ENCODE measurements at regions not wholly inside any gene's neighbourhood (a gene's known extent, or its start where the extent isn't known, plus 50 kb on each side); places are given as distances from the start of the nearest gene placed in this dataset.

DNA sequence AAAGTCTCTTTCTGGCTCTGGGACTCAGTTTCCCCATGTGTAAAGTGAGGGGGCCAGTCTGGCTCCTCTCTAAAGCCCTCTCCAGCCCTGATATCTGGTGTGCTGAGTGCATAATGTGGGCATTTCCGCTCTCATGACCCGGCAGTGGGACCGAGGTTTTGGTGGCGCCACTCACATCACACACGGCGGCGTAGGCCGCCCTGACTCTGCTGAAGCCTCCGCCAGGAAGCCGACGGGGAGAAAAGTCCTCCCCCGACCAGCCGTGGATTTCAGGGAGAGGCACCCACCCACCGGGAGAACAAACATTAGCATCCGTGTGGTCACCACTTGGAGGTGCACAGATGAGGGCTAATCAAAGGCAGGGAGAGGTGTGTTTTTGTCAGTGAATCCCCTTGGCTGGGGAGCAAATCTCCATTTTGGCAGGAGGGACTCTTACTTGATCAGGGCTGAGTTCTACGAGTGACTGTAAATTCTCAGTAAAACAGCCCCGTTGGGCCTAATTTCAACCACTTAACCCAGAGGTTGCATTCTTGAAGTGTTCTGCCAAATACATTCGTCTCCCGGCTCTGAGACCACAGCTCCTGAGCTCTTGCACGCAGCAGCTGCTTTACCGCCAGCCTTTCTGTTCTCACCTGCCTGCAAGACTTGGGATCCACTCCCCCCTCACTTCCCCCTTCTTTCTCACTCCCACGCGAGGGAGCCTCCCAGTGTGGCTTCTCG, 118.2 kb downstream of the FOXD2 start:
- DNase-seq, result no peak

DNA sequence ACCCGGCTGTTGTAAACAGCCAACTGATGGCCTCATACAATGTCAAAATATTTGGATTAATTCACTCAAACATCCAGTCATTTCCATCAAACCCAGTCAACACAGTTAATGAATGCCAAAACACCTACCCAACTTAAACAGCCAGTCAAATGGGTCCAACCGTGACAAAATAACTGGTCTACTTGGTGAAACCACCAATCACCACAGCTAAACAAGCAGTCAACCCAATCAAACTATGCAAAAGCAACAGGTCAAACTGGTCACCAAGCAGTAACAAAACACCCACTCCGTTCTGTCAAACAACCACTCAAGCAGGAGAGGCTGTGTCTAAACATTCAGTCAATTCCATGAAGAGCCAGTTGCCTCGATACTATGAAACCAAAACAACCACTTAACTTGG, 119.2 kb downstream of the FOXD2 start:
- no peak for DNase-seq

DNA sequence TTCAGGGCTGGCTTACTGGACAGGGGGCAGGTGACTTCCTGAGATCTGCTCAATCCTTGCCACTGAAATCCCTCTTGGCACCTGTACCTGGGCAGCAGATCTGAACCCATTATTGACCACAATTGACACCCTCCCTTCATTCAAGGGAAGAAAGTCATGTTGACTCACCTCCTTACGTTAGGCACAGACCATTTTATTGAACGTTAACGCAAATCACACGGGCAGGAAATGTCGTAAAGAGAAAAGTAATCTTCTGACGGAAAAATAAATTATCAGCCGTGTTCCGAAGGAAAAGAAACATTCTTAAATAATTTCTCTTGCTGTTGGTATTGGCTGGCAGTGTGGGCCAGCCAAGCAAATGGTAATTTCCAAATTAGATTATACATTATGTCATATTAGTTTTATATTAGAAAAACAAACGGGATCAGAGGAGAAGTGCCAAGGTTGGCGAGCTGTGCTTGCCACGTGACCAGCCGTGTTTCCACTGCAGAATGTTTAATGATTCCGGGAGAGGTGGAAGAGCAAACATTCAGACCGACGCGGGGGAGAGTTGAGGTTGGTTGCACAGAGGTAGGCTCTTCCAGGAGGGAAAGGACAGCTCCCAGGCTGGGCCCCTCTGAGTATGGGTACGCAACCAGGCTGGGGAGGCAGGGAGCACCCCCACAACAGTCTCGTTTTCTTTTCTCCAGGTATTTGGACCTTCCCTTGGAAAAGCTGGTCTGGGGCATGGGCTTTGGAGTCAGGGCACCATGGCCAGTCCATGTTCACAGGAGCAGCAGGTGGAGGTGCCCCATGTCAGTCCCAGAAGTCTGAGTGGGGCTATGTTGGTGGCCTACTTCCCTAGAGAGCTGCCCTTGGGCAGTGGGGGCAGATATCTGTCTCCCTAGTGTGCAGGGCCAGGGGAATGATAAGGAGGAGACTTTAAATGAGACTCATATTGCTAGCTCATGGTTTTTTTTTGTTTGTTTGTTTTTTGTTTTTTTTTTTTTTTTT, 121.1 kb downstream of the FOXD2 start:
- no peak for DNase-seq

DNA sequence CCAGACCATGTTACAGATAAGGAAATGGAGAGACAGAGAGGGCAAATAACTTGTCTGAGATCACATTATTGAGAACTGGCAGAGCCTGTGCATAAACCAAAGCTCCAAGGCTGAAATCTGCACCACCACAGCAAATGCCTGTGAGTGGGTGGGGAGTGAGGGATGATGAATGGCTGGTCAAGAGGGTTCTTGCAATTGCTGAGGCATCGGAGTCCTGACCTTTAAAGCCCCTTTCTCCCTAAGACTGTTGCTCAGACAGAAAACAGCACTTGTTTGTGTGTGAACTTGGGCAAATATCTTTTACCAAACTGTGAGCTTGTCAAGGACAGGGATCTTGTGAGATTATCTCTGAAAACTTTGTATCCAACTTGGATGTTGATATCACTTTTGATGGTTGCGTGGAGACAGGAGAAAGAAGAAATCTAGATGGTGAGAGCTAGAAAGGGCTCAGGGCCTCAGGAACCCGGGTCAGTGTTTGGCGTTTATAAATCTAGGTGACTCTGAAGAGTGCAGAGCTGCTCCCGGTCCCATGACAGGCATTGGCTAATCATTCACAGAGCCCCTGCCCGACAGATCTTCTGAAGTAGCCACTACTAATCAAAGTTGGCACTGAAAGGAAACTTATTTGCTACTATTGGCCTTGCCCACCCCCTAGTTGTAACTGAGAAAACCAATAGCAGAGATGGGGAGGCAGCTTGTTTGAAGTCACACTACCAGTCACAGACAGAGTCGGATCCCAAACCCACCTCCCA, 122.3 kb downstream of the FOXD2 start:
- no peak for DNase-seq

DNA sequence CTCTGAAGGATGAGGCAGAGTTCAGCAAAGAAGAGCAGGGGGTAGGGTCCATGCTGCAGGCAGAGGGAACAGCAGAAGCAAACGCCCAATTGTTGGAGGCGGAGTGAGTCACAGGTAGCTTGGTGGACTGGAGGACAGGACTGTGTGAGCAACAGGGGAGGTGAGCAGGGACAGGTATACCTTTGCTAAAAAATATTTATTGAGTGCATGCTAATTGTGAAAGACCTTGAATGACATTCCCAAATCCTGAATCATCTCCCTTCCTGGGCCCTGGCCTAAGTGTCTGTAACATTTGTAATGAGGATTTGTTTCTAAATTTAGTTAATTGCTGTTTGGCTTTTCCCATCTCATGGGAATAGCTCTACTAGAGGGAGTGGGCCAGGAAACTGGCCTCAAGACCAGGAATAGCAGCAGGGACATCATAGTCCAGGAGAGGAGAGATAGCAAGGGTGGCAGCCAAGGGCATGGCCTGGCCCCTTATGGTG, 123.7 kb downstream of the FOXD2 start:
- no peak for DNase-seq

DNA sequence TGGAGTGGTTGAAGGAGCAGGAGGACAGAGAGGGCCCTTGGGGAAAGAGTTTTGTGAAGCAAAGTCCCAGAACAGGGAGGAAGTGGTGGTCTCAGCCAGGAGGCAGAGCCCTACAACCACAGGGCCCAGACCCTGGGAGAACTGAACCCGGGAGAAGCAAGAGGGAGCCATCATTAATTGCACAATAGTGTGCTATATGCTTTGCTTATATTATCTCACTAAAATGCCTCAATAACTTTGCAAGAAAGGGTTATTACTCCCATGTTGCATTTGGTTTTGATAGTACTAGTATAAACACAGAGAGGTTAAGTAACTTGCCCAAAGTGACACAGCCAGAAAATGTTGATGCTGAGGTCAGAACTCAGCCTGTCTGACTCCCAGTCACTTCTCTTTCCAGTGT, 124.3 kb downstream of the FOXD2 start:
- DNase-seq, result no peak

DNA sequence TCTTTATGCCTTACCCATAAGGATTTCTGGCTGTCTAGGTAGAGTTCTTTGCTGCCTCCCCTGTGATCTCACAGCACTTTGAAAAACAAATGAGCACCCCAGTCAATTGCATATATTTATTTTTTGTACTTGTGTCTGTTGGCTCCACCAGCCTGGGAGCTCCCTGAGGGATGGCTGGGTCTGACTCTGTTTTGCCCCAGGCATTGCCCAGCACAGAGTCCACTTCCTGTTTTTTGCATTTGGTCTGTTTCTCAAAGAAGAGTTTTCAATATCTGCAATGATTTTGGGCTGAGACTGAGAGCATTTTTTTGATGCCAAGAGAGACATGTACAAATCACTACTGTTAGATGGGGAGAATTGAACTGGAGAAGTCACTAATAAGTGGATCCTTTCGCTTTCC, 125.0 kb downstream of the FOXD2 start:
- DNase-seq, result no peak

DNA sequence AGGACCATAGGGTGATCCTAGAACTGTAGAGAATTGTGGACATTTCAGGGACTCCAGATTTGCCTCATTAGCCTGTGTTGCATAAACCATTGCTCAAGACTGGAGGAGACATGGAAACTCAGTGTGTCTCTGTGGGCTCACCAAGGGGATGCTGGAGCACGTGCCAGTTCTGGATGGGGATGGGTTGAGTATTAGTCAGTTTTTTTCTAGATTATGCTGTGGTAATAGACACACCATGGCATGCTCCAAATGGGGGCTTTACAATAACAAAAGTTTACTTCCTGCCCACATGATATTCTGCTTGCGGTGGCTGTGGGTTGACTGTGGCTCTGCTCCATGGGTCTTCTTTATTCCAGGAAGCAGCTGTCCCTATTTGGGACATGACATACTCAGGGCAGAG, 125.4 kb downstream of the FOXD2 start:
- no peak for DNase-seq

DNA sequence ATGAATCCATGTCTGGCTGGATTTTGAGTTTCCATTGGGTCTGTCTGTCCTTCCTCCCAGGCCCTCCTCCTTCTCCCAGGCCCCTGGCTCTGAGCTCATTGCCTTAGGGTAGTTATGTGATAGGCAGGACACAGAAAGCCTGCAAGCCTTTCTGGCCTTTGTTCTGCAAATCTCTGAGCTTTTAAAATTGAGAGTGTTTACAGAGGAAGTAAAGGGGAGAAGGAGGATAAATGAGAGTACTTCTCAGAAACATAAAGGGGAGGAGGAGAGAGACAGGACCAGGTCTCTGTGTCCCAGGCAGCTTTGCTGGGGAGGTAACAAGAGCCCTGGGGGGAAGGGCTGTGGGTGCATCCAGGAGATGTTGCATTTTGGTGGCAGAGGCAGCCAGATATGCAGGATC, 126.7 kb downstream of the FOXD2 start:
- no peak for DNase-seq

DNA sequence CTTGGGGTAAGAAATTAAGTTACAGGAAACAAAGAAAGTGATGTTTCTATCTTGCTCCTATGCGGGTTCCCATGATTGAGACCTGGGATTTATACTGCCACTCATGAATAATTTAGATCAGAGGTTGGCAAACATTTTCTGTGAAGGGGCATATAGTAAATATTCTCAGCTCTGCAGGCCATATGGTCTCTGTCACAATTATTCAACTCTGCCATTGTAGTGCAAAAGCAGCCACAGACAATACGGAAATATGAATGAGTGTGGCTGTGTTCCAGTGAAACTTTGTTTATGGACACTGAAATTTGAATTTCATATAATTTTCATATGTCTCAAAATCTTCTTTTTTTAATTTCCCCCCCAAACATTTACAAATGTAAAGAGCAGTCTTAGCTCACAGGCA, 127.2 kb downstream of the FOXD2 start:
- DNase-seq, result no peak

DNA sequence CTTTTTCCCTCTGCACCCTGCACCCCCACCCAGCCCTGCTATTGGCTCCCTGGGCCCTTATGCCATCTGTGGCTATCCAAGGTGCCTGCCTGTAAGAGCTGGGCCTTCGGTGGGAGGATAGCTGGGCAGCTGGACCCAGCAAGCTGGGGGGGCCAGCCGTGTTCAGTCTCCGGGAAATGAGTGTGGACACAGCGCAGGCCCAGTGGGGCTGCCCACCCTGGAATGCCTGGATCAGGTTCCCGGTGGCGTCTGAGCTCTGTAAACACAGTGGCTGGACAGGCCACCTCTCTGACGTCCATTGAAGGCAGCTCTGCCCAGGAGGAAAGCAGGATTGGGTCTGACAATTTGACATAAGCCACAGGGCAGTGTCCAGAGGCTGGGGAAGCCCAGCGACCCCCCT, 127.8 kb downstream of the FOXD2 start:
- DNase-seq, result no peak

DNA sequence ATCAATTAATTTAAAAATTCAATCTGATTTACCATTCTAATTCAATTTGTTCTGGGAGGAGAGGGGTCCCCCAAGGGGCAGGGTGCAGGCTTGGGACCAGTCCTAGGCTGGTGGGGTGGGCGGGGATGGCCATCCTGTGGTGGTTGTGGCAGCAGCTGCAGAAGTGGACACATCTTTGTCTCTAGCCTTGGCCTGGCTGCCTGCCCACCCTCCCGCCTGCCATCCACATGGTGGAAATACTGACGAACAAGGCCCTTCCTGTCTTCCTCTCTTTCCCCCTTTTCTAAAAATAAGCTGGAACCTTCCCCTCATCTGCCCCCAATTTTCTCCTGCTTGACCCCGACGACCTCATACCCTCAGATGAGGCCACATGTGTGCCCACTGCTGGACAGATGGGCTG, 130.9 kb downstream of the FOXD2 start:
- no peak for DNase-seq

DNA sequence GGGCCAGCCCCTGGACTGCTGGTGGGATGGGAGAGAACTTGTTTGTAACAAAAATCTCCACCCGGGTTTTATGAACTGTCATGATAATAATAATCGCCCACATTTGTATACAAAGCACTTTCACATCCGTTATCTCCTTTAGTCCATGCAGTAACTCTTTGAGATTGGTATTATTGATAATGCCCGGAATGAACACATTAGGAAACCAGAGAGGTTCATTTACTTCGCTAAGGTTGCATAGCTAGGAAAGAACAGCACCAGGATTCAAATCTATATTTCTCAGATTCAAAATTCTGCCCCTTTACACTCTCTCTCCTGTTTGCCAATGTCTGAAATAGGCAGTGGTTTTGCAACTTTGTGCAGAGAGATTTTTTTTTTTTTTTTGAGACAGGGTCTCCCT, 131.4 kb downstream of the FOXD2 start:
- no peak for DNase-seq

DNA sequence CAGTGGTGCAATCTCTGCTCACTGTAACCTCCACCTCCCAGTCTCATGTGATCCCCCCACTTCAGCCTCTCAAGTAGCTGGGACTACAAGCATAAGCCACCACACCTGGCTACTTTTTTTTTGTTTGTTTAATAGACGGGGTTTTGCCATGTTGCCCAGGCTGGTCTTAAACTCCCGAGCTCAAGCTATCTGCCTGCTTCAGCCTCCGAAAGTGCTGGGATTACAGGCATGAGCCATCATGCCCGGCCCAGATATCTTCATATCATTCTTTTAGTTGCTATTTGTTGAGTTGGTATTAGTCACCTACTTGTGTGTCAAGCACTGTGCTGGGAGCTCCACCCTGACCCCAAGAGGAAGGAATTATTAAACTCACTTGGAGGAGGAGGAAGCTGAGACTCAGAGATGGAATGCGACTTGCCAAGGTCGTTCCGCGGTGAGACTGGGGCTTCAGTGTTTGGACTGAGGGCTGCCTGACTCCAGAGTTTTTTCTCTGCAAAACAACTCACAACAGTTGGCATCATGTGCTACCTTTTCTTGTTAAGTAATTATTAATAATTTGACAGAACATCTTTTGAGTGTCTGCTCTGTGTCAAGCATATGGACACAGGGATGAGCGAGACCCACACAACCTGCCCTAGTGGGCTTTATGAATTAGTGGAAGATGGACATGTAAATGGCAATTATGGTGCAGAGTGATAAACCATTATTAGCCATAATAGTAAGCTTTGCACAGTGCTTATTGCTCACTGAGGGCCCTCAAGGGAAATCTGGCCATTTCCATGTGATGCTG, 132.0 kb downstream of the FOXD2 start:
- DNase-seq, result no peak

DNA sequence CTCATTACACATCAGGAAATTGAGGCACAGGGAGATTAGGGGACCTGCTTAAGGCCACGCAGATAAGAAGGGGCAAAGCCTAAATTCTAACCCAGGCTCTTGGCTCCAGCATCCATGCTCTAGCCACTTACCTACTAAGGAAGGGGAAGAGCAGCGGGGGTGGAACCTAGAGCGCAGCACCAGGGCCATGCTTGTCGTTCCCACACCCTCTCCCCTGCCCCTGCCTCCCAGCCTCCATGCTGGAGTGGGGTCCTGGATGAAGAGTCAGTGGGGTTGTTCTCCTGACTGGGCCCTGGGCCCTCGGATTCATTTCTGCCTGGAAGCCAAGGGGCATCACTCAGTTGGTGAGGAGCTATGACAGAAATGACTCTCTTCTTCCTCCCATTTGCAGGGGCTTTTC, 133.3 kb downstream of the FOXD2 start:
- DNase-seq, result no peak

DNA sequence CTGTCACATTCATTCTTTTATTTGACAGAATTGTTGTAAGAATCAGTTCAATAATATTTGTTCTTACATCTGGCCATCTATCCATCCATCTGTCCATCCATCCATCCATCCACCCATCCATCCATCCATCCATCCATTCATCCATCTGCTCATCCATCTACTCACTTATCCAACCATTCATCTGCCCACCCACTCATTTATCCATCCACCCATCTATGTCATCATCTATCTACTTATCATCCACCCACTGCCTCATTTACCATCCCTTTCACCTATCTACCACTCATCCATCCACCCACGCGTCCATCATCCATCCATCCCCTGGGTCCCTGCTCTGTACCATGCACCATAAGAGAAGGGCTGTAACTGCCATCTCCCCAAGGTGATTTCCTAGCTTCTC, 134.1 kb downstream of the FOXD2 start:
- no peak for DNase-seq

DNA sequence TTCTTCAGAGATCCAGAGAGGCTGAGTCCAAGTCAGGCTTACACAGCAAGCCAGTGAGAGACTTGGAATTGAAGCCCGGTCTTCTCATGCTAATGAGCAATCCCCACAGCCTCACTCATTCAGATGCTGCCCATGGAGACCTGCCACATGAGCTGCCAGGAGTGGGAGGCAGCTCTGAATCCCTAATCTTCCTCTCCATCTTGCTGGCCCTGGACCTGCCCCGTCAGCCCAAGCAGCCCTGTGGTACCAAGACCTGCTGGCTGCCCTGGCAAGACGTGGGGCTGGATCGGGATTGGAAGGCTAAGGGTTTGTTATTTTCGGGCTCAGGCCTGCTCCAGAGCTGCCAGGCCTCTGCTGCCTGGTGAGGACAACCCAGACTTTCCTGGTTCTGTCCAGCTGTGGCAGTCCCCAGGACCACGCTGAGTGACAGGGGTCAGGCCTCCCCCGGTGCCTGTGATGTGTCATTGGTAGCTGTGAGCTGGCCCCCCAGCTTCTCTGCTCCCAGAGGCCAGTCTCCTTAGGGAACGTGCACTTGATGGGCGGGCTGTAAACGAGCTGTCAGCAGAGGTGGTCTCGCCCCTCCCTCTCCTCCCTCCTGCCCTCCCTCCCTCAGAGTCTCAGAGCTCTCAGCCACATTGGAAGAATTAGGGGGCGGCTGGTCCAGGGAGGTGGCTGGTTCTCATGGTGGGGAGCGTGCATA, 135.0 kb downstream of the FOXD2 start:
- DNase-seq, result no peak

DNA sequence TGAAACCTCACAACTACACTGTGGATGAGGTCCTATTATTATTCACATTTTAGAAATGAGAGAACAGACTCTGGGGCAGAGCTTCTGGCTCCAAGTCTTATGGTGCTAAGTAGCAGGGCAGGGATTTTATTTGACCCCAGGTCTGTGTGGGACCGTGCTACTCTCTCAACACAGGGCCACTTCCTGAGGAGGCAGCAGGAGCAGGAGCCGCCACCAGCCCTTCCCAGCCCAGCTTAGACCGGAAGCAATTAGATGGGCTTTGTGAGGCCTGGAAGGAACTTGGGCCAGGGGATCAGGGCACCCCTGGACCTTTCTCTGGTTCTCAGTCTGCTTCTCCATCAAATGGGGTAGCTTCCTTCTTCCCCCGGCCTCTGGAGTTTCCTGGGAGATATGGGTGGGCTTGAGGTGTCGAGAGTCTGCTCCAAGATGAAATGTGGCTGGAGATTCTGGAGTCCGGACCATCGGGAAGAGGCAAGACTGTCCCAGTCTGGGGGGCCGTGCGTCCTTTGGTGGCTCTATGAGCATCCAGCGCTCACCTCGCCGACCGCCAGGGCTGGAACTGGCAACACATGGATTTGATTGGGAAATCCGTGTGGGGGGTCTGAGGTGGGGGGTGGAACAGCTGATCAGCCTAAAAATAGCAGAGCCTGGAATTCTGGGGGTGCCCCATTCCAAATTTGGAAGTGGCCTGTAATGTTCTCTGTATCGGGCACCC, 136.8 kb downstream of the FOXD2 start:
- no peak for DNase-seq

DNA sequence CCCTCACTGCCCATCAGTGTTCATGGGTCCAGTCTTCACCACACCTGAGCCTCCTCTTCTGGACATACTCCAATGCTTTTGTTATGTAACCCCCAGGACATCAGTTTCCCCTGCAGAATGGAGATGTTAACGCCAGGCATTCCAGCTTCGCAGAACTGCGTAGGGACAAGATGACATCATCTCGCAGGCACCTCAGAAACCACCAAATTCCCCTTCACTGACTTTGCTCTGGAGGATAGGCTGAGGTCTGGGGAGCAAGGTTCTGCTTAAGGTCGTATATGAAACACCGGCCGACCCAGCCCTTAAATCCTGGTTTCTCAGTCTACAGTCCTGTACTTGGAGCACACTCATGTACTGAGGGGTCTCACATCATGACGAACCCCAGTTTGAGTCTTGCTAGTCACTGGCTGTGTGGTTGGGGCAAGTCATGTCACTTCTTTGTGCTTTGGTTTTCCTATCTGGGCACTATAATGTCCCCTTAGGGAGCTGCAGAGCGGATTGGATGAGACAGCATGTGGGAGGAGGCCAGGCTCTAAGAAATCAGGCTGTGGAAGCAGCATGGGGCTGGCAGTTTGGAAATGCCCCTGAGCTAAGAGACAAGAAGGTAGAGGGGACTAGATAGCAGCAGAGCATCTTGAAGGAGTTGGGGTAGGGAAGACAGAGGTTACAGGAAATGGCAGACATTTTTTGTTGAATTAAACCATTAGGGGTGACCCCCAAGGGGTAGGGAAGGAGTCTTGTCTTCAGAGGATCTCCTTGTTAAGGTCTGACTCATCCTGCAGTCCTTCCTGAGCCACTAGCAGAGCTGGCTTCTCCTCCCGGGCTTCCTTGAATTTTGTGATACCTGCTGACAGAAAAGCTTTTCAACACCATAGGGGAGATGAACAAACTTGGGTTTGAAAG, 138.3 kb downstream of the FOXD2 start:
- DNase-seq, result no peak

DNA sequence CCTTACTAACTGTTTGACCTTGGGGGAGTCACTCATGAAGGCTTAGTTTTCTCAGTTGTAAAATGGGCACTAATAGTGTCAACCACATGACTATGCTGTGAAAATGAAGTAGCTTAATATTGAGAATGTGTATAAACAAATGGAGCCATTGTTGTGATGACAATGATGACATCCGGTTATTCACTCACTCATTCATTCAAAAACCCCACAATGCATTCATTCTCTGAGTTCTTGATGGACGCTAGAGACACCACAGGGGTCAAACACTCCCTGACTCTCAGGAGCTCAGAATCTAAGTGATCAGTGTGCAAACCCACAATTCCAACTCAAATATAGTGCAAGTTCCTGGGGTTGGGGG, 138.9 kb downstream of the FOXD2 start:
- DNase-seq, result no peak
